Osteocyte (in vitro differentiated cells): ENCODE measurements at regions not wholly inside any gene's neighbourhood (a gene's known extent, or its start where the extent isn't known, plus 50 kb on each side); places are given as distances from the start of the nearest gene placed in this dataset.

Experiments
- DNase-seq: peaks from one replicate; pipeline ENCODE4 v3.0.0; 2021; ENCODE audit warnings: mixed read lengths; ENCODE audit not compliant: unreplicated experiment; ENCODE audit errors: extremely low spot score
- H3K27ac Mint-ChIP-seq: one replicate; pipeline ENCODE4 v1.8.0; 2021; ENCODE audit warnings: mild to moderate bottlenecking, mixed read lengths; ENCODE audit not compliant: unreplicated experiment
- H3K27me3 Mint-ChIP-seq: one replicate; pipeline ENCODE4 v1.8.0; 2021; ENCODE audit warnings: mixed read lengths; ENCODE audit not compliant: unreplicated experiment
- H3K36me3 Mint-ChIP-seq: one replicate; pipeline ENCODE4 v1.8.0; 2021; ENCODE audit warnings: mixed read lengths; ENCODE audit not compliant: unreplicated experiment
- H3K4me1 Mint-ChIP-seq: one replicate; pipeline ENCODE4 v1.8.0; 2021; ENCODE audit warnings: mixed read lengths; ENCODE audit not compliant: unreplicated experiment
- H3K4me3 Mint-ChIP-seq: one replicate; pipeline ENCODE4 v1.8.0; 2021; ENCODE audit warnings: mild to moderate bottlenecking, moderate library complexity, mixed read lengths; ENCODE audit not compliant: unreplicated experiment
- H3K9me3 Mint-ChIP-seq: one replicate; pipeline ENCODE4 v1.8.0; 2021; ENCODE audit warnings: mixed read lengths; ENCODE audit not compliant: unreplicated experiment
- TF ChIP-seq, protein P1 (sequence below): fragments of 200-600 bp; sonication (generic); IDR thresholded peaks from 2 replicates; pipeline ENCODE4 v1.5.0; 2021; ENCODE audit warnings: antibody characterized with exemption, mild to moderate bottlenecking, moderate library complexity

DNA sequence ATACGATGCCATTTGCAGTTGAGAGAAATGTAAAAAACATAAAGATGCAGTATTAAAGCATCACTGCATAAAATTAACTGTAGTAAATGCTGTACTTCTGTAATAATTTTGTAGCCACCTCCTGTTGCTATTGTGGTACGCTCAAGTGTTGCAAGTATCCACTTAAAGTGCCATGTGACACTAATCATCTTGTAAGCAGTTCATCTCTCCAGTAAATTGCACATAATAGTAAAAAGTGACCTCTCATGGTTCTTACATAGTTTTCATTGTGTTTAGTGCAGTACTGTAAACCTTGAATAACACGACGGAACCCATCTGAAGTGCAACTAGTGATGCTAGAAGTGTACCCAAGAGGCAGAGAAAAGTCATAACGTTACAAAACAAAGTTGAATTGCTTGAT lies 190.1 kb upstream of the VGLL2 start:
- no peak for DNase-seq
- Mint-ChIP-seq H3K27ac (no peak overlapping the region), H3K4me3 (no peak overlapping the region), H3K9me3 (no peaks in the 10 kb centered on the region), H3K4me1 (no peaks in the 10 kb centered on the region), H3K27me3 (no peaks in the 10 kb centered on the region), H3K36me3 (no peaks in the 10 kb centered on the region)
- TF ChIP-seq, protein P1, sequence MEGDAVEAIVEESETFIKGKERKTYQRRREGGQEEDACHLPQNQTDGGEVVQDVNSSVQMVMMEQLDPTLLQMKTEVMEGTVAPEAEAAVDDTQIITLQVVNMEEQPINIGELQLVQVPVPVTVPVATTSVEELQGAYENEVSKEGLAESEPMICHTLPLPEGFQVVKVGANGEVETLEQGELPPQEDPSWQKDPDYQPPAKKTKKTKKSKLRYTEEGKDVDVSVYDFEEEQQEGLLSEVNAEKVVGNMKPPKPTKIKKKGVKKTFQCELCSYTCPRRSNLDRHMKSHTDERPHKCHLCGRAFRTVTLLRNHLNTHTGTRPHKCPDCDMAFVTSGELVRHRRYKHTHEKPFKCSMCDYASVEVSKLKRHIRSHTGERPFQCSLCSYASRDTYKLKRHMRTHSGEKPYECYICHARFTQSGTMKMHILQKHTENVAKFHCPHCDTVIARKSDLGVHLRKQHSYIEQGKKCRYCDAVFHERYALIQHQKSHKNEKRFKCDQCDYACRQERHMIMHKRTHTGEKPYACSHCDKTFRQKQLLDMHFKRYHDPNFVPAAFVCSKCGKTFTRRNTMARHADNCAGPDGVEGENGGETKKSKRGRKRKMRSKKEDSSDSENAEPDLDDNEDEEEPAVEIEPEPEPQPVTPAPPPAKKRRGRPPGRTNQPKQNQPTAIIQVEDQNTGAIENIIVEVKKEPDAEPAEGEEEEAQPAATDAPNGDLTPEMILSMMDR, result no peak

GRCh38 chr6:117076076-117076475 lies 189.3 kb upstream of the VGLL2 start:
- TF ChIP-seq, protein P1, result no peak
- H3K4me1 Mint-ChIP-seq, result no peaks in the 10 kb centered on the region
- H3K36me3 Mint-ChIP-seq, result no peaks in the 10 kb centered on the region
- no peak overlapping the region for H3K4me3 Mint-ChIP-seq
- H3K9me3 Mint-ChIP-seq, result no peaks in the 10 kb centered on the region
- H3K27ac Mint-ChIP-seq, result no peak overlapping the region
- H3K27me3 Mint-ChIP-seq, result no peaks in the 10 kb centered on the region
- no peak for DNase-seq

GRCh38 chr6:117077300-117077699 lies 188.1 kb upstream of the VGLL2 start:
- H3K36me3 Mint-ChIP-seq, result no peaks in the 10 kb centered on the region
- DNase-seq, result no peak
- no peaks in the 10 kb centered on the region for H3K27me3 Mint-ChIP-seq
- H3K9me3 Mint-ChIP-seq, result no peaks in the 10 kb centered on the region
- no peak overlapping the region for H3K27ac Mint-ChIP-seq
- TF ChIP-seq, protein P1, result no peak
- H3K4me3 Mint-ChIP-seq, result no peak overlapping the region
- H3K4me1 Mint-ChIP-seq, result no peaks in the 10 kb centered on the region

GRCh38 chr6:117078624-117079023 lies 186.7 kb upstream of the VGLL2 start:
- Mint-ChIP-seq H3K4me3 (no peak overlapping the region), H3K27ac (no peak overlapping the region), H3K4me1 (no peaks in the 10 kb centered on the region), H3K9me3 (no peaks in the 10 kb centered on the region), H3K36me3 (no peaks in the 10 kb centered on the region), H3K27me3 (no peaks in the 10 kb centered on the region)
- DNase-seq, result no peak
- TF ChIP-seq, protein P1, result no peak

DNA sequence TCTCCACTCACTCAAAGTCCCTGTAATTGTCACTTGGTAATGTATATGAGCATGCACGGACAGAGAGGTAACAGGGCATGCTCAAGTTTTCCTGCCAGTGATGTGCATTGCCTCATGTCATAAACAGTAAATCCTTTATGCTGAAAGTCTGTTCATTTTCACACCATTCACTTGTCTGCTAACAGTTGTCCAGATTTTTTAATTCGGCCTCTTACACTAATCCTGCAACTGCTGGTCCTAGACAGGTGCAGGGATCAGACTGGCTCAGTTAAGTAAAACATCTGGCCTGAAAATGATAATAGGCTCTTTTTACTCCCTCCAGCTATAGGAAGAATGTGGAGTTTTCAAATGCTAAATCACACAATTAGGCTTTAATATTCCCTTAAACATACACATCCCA lies 185.4 kb upstream of the VGLL2 start:
- Mint-ChIP-seq H3K27me3 (no peaks in the 10 kb centered on the region), H3K4me1 (no peaks in the 10 kb centered on the region), H3K36me3 (no peaks in the 10 kb centered on the region), H3K27ac (no peak overlapping the region), H3K4me3 (no peak overlapping the region), H3K9me3 (no peaks in the 10 kb centered on the region)
- DNase-seq, result no peak
- TF ChIP-seq, protein P1, result no peak
